ENCODE measurements at regions not wholly inside any gene's neighbourhood (a gene's known extent, or its start where the extent isn't known, plus 50 kb on each side); places are given as distances from the start of the nearest gene placed in this dataset.
A peak's percentile ranks its signal among the peaks of the same experiment; 100 is the strongest.

DNA sequence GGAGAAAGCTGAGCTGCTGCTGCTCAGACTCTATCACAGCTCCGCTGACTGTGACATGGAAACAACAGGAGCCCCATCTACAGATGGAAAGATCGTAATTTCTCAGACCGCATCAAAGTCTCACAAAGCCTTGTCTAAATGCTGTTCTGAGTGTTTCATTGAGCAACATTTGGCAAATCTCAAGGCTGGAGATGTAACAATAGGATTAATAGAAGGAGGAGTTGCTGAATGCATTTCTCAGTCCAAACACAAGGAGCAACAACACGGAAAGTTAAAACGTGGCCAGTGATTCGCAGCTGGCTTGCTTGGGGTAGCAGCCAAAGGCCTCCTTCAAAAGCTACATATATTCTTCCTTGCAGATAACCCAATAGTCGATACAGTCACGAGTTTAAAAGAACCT lies 55.7 kb downstream of the MRPL57 start:
- H3K27ac Mint-ChIP-seq (ENCODE audit: low read depth, unreplicated experiment), result no peak overlapping the region

DNA sequence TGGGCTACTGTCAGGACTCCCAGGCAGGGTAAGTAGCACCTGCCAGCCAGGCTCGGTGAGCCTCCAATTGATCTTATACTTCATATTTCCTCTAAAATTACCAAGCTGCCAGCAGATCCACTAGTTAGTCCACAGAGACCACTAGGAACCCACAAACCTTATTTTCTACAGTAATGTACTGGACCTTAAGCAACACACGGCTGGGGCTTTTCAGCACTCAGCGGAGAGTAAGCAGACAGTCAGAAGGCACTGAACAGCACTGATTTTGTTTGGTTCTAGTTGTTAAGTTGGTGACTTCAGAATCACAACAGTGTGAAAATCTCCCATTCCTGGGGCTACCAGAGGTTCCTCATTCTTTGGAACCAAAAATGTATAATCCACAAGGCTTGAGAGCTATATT lies 56.1 kb downstream of the MRPL57 start:
- H3K27ac Mint-ChIP-seq (ENCODE audit: low read depth, unreplicated experiment), result no peak overlapping the region
- ChIA-PET POLR2A (interaction anchor here (0.7 to 2.2 kb wide), 3 partner anchors 40 to 56 kb away, joined by 3 to 9 read pairs (median 3); partner anchors contain the start of genes MRPL57 and SKA3), CTCF (interaction anchor here (0.6 to 1.1 kb wide), 2 partner anchors 15 to 62 kb away, joined by 3 read pairs; no protein-coding TSS in a partner anchor)
- intact Hi-C loops (cut with micrococcal nuclease), result no loop called here
- DNase-seq (ENCODE audit: unreplicated experiment), result no peak
- no peaks in the 10 kb centered on the region for H3K36me3 Mint-ChIP-seq (ENCODE audit: insufficient read depth, unreplicated experiment)
- no peaks in the 10 kb centered on the region for H3K27me3 Mint-ChIP-seq (ENCODE audit: insufficient read depth, unreplicated experiment)
- TF ChIP-seq, protein P1, sequence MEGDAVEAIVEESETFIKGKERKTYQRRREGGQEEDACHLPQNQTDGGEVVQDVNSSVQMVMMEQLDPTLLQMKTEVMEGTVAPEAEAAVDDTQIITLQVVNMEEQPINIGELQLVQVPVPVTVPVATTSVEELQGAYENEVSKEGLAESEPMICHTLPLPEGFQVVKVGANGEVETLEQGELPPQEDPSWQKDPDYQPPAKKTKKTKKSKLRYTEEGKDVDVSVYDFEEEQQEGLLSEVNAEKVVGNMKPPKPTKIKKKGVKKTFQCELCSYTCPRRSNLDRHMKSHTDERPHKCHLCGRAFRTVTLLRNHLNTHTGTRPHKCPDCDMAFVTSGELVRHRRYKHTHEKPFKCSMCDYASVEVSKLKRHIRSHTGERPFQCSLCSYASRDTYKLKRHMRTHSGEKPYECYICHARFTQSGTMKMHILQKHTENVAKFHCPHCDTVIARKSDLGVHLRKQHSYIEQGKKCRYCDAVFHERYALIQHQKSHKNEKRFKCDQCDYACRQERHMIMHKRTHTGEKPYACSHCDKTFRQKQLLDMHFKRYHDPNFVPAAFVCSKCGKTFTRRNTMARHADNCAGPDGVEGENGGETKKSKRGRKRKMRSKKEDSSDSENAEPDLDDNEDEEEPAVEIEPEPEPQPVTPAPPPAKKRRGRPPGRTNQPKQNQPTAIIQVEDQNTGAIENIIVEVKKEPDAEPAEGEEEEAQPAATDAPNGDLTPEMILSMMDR (IDR thresholded peaks at IDR 0.05; ENCODE audit: unreplicated experiment), result no peak
- H3K9me3 Mint-ChIP-seq (ENCODE audit: unreplicated experiment), result no peaks in the 10 kb centered on the region
- H3K4me1 Mint-ChIP-seq (ENCODE audit: insufficient read depth, unreplicated experiment), result no peaks in the 10 kb centered on the region
- BruUV-seq (replicated peaks), result no TSS peak
- H3K4me3 Mint-ChIP-seq (ENCODE audit: unreplicated experiment), result no peak overlapping the region

More for the DNA sequence above, 55.7 kb downstream of the MRPL57 start:
- ChIA-PET CTCF (no interaction called here), POLR2A (interaction anchor here (0.7 to 2.2 kb wide), 3 partner anchors 55 to 149 kb away, joined by 3 to 9 read pairs (median 3); partner anchors contain the start of genes MRPL57 and SKA3)
- no TSS peak for BruUV-seq (replicated peaks)
- no peaks in the 10 kb centered on the region for H3K9me3 Mint-ChIP-seq (ENCODE audit: unreplicated experiment)
- H3K4me1 Mint-ChIP-seq (ENCODE audit: insufficient read depth, unreplicated experiment), result no peaks in the 10 kb centered on the region
- no peaks in the 10 kb centered on the region for H3K27me3 Mint-ChIP-seq (ENCODE audit: insufficient read depth, unreplicated experiment)
- no peaks in the 10 kb centered on the region for H3K36me3 Mint-ChIP-seq (ENCODE audit: insufficient read depth, unreplicated experiment)
- TF ChIP-seq, protein P1 (IDR thresholded peaks at IDR 0.05; ENCODE audit: unreplicated experiment), result no peak
- intact Hi-C loops (cut with micrococcal nuclease), result no loop called here
- no peak overlapping the region for H3K4me3 Mint-ChIP-seq (ENCODE audit: unreplicated experiment)
- DNase-seq (ENCODE audit: unreplicated experiment), result peak; percentile 26

DNA sequence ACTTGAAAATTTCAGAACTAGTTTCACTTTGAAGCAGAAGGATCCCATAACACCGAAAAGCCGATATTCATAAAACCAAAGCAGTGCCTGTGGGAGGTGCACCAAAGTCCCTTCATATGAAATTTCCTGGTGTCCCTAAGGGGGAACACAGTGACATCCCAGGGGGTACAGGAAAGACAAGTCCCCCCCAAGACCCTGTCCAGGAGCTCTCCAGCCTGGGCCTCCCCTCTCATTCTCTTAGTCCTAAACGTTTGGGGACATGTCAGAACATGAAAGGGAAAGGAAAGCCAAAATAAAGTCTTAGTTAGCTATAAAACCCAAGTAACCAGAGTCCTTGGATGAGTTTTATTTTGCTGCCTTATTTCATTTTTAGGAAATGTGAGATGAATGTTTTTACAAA lies 56.6 kb downstream of the MRPL57 start:
- Mint-ChIP-seq H3K9me3 (ENCODE audit: unreplicated experiment) (no peaks in the 10 kb centered on the region), H3K27ac (ENCODE audit: low read depth, unreplicated experiment) (no peak overlapping the region), H3K4me3 (ENCODE audit: unreplicated experiment) (no peak overlapping the region), H3K36me3 (ENCODE audit: insufficient read depth, unreplicated experiment) (no peaks in the 10 kb centered on the region), H3K4me1 (ENCODE audit: insufficient read depth, unreplicated experiment) (no peaks in the 10 kb centered on the region), H3K27me3 (ENCODE audit: insufficient read depth, unreplicated experiment) (no peaks in the 10 kb centered on the region)
- no TSS peak for BruUV-seq (replicated peaks)
- TF ChIP-seq, protein P1 (IDR thresholded peaks at IDR 0.05; ENCODE audit: unreplicated experiment), result no peak
- intact Hi-C loops (cut with micrococcal nuclease), result no loop called here
- ChIA-PET CTCF (interaction anchor here (0.6 to 1.1 kb wide), 2 partner anchors 14 to 63 kb away, joined by 3 read pairs; no protein-coding TSS in a partner anchor), POLR2A (interaction anchor here (0.7 to 2.2 kb wide), 4 partner anchors 41 to 57 kb away, joined by 3 to 9 read pairs (median 4); partner anchors contain the start of genes MRPL57 and SKA3)
- no peak for DNase-seq (ENCODE audit: unreplicated experiment)

DNA sequence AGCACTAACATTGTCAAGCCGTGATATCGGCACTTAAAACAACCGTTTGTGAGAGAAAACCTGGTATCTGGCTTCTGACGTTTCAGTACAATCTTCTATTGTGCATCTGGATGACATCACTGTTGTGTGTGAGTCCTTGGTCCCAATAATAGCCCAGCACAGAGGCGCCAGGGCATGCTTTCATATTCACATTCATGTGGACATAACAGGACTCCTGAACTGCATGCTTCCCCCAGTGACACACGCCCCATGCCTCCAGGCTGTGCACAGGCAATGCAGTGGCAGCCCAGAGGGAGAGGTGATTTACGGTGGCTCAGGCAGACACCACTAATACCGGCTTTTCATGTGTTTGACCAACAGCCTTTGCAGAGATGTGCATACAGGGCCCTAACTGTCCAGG lies 58.1 kb downstream of the MRPL57 start:
- no peak overlapping the region for H3K4me3 Mint-ChIP-seq (ENCODE audit: unreplicated experiment)
- no peaks in the 10 kb centered on the region for H3K4me1 Mint-ChIP-seq (ENCODE audit: insufficient read depth, unreplicated experiment)
- H3K27ac Mint-ChIP-seq (ENCODE audit: low read depth, unreplicated experiment), result no peak overlapping the region
- BruUV-seq (replicated peaks), result no TSS peak
- ChIA-PET POLR2A (no interaction called here), CTCF (no interaction called here)
- no peaks in the 10 kb centered on the region for H3K9me3 Mint-ChIP-seq (ENCODE audit: unreplicated experiment)
- TF ChIP-seq, protein P1 (IDR thresholded peaks at IDR 0.05; ENCODE audit: unreplicated experiment), result no peak
- no peaks in the 10 kb centered on the region for H3K36me3 Mint-ChIP-seq (ENCODE audit: insufficient read depth, unreplicated experiment)
- H3K27me3 Mint-ChIP-seq (ENCODE audit: insufficient read depth, unreplicated experiment), result no peaks in the 10 kb centered on the region
- DNase-seq (ENCODE audit: unreplicated experiment), result no peak
- intact Hi-C loops (cut with micrococcal nuclease), result no loop called here

Measured in MCF 10A (cell line).